Heart left ventricle (tissue), 16 donors: ENCODE measurements at regions not wholly inside any gene's neighbourhood (a gene's known extent, or its start where the extent isn't known, plus 50 kb on each side); places are given as distances from the start of the nearest gene placed in this dataset.

Experiments
- ATAC-seq, 4 donors: fragments of 200-7000 bp; cut with Tn5 transposase; one replicate each; pipeline ENCODE4 v1.9.1; 2020 to 2022; ENCODE audit warnings: moderate library complexity in 4 of 4, mild to moderate bottlenecking in 3 of 4, moderate number of reproducible peaks in 1 of 4
- DNase-seq, 5 donors: peaks; one replicate each; pipeline ENCODE4 v3.0.0-alpha.2; 2020
- H3K27ac ChIP-seq, 12 donors: fragments of 200-600 bp; sonication (generic) in 4 of 12; one replicate each; pipeline versions ENCODE4 v1.5.0 to v1.8.0; 2016 to 2022; ENCODE audit warnings: mild to moderate bottlenecking in 2 of 12
- H3K27me3 ChIP-seq, 9 donors: fragments of 200-600 bp; sonication (generic) in 2 of 9; one replicate each; pipeline versions ENCODE4 v1.5.1 to v1.8.0; 2016 to 2022; ENCODE audit warnings: mild to moderate bottlenecking in 3 of 9
- H3K36me3 ChIP-seq, 9 donors: fragments of 200-600 bp; sonication (generic) in 2 of 9; one replicate each; pipeline versions ENCODE4 v1.5.0 to v1.8.0; 2018 to 2022; ENCODE audit warnings: mild to moderate bottlenecking in 2 of 9
- H3K4me1 ChIP-seq, 12 donors: fragments of 200-600 bp; sonication (generic) in 4 of 12; one replicate each; pipeline versions ENCODE4 v1.5.0 to v1.8.0; 2016 to 2022; ENCODE audit warnings: mild to moderate bottlenecking in 3 of 12
- H3K4me3 ChIP-seq, 12 donors: fragments of 200-600 bp; sonication (generic) in 4 of 12; one replicate each; pipeline versions ENCODE4 v1.5.0 to v1.8.0; 2017 to 2022; ENCODE audit warnings: mild to moderate bottlenecking in 9 of 12, moderate library complexity in 4 of 12
- H3K9me3 ChIP-seq, 12 donors: fragments of 200-600 bp; sonication (generic) in 4 of 12; one replicate each; pipeline versions ENCODE4 v1.5.0 to v1.8.0; 2016 to 2022; ENCODE audit warnings: mild to moderate bottlenecking in 1 of 12
- CTCF ChIP-seq, 12 donors: fragments of 200-600 bp; sonication (generic) in 4 of 12; IDR thresholded peaks; one replicate each; pipeline versions ENCODE4 v1.5.0 to v1.8.0; 2018 to 2022; ENCODE audit warnings: antibody characterized with exemption in 12 of 12, mild to moderate bottlenecking in 5 of 12
- POLR2A ChIP-seq, 2 donors: fragments of 450-650 bp; IDR thresholded peaks; one replicate each; pipeline ENCODE4 v1.6.1; 2017; ENCODE audit warnings: antibody characterized with exemption in 2 of 2, mild to moderate bottlenecking in 2 of 2, moderate library complexity in 2 of 2
- WGBS, 4 donors: extraction: QIAGEN DNeasy Blood & Tissue Kit in 2 of 4; methylation state at CpG; one replicate each; pipeline versions ENCODE4 v1.1.5 to v1.1.7; 2013 to 2018; 5-methylcytosine and 5-hydroxymethylcytosine counted together
- intact Hi-C, 10 donors: fragments of 100-400 bp; cut with DNase I; formaldehyde crosslinking; loops; one replicate each; pipeline versions ENCODE4 v1.11.1 to v1.14.2; 2022
- donor health status: ischemic (EF 13 %, LVEDD 7.1; RV severe dilation, severe dysfunction).
- donor health status: healthy with polysubstance abuse.
- donor health status: DM: no; HTN: yes; CAD: no.
- donor health status: DM: no; HTN: no; CAD: no.
- donor health status: ischemic (EF 25% LVEDD 6.9; RV normal size, moderate dysfunction).
- donor health status: ischemic (EF 25% LVEDD 5.7; RV mildly dilated, moderate dysfunction).
- donor health status: healthy.
- donor health status: DM: yes; HTN: yes; CAD: no.
- donor health status: ischemic (EF 35%, LVEDD 5.7; RV mildly dilated, moderate dysfunction).
- donor health status: nonischemic (EF 11% LVEDD 7.7; RV severe dilation, severe dysfunction).
- donor health status: DM: yes; HTN: yes; CAD: no.
- donor health status: PGD.
- donor health status: ischemic (EF 29% LVEDD 5.4; RV normal size, mild dysfunction).
- donor health status: nonischemic (EF 23%, LVEDD 6.1; RV moderate dilation, normal function).

DNA sequence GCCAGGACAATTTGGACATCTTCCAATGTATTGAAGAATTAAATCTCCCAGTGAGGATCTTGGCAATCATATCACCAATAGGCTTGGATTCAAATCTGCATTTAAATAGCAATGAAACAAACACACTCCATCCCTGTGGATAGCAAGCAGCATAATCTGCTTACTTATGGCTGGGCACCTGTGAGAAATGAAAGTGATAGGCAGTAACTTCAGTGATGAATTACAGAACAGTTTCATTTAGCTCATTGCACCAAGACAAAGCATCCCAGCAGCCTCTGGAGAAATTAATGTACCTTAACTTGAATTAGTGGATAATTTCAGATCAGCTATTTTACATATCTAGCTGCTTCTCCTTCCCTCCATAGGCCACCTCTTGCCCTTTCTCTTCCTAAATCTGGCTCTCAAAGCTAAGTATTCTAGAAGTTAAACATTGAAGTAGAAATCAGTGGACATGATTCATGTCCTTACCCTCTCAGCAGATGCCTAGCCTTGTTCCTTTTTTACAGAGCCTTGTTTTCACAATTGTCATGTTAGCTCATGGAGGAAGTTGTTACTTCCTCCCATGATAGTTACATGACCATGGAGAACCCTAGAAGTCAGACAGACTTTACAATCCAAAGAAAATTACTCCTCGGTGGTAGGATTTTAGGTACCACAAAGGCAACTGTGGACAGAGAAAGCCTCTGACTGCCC lies 88.5 kb upstream of the TACR1 start:
- 56 to 74% (median 58%) methylated on average over 1 of the region's 1 CpG for WGBS, 4 donors
- no peak for TF ChIP-seq POLR2A (IDR thresholded peaks at IDR 0.05)
- no peak for TF ChIP-seq CTCF (IDR thresholded peaks at IDR 0.05)
- intact Hi-C loops = loop anchor here in 1 of 10 donors (2.0 kb wide), 1 partner anchor 37 kb away; no protein-coding TSS in a partner anchor
- DNase-seq = no peak
- peaks cover 0 to 5% (median 0%) of the 10 kb centered on the region in 9 donors for H3K27me3 ChIP-seq
- H3K4me3 ChIP-seq = no peak overlapping the region
- peaks cover 0 to 12% (median 0%) of the 10 kb centered on the region in 12 donors for H3K4me1 ChIP-seq
- H3K27ac ChIP-seq = no peak overlapping the region
- H3K36me3 ChIP-seq = no peaks in the 10 kb centered on the region
- H3K9me3 ChIP-seq = no peaks in the 10 kb centered on the region
- no peak for ATAC-seq

DNA sequence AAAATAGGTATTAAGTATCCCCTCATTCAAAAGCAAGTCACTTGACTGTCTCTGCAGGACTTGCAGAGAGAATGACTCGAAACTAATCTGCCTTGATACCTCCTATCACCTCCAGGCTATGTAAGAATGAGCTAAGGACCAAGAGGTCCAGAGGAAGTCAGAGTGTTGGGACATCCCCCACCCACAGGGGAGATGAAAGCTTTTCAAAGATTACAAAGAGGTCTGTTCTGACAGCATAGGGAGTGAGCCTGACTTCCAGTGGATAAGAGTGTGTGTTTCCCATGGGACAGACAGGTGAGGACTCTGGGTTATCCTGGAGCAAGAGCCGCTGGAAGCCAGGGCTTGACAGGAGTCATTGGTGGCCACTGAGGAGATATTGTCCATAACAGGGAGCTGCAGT lies 85.0 kb upstream of the TACR1 start:
- ATAC-seq = no peak
- Histone ChIP-seq H3K27ac (no peak overlapping the region), H3K36me3 (no peaks in the 10 kb centered on the region), H3K9me3 (no peaks in the 10 kb centered on the region), H3K27me3 (peaks cover 0 to 5% (median 0%) of the 10 kb centered on the region in 9 donors), H3K4me3 (no peak overlapping the region), H3K4me1 (peaks cover 0 to 12% (median 0%) of the 10 kb centered on the region in 12 donors)
- 27 to 42% (median 32%) methylated on average over 2 of the region's 2 CpGs for WGBS, 4 donors
- no peak for DNase-seq
- TF ChIP-seq CTCF (IDR thresholded peaks at IDR 0.05) = no peak
- intact Hi-C loops = no loop called here

DNA sequence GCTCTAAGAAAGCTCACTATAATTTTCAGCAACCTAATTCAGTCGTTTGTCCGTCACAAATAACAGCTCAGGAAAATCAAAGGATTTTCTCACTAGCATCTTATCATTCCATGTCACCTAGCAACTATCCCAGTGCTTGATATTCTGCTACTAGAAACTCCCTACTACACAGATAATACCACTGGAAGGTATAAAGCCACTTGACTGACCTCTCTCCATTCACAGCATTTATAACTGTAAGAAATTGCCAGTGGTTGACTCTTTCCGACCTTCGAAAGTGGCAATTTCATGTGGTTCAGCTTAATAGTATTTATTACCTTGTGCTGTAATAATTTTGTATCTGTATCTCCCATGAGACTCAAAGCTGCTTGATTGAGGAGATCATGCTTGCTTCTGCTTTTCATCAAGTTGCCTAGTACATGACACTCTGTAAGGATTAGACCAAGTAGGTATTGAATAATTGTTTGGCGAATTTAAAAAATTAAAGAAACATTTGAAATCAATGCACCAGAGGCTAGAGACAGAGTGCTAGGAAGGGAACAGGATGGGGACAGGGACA lies 79.6 kb upstream of the TACR1 start:
- intact Hi-C loops = no loop called here
- Histone ChIP-seq H3K9me3 (no peaks in the 10 kb centered on the region), H3K27me3 (no peaks in the 10 kb centered on the region), H3K4me1 (no peaks in the 10 kb centered on the region), H3K4me3 (no peak overlapping the region), H3K27ac (no peak overlapping the region), H3K36me3 (no peaks in the 10 kb centered on the region)
- no peak for DNase-seq
- TF ChIP-seq CTCF (IDR thresholded peaks at IDR 0.05) = no peak
- TF ChIP-seq POLR2A (IDR thresholded peaks at IDR 0.05) = no peak
- no peak for ATAC-seq
- WGBS, 4 donors = 62 to 69% (median 65%) methylated on average over 5 of the region's 5 CpGs

GRCh38 chr2:75278314-75278713 lies 79.0 kb upstream of the TACR1 start:
- no peak for DNase-seq
- no peak overlapping the region for H3K27ac ChIP-seq
- no peaks in the 10 kb centered on the region for H3K4me1 ChIP-seq
- H3K4me3 ChIP-seq = no peak overlapping the region
- peaks cover 0 to 5% (median 0%) of the 10 kb centered on the region in 12 donors for H3K9me3 ChIP-seq
- no peaks in the 10 kb centered on the region for H3K36me3 ChIP-seq
- TF ChIP-seq CTCF (IDR thresholded peaks at IDR 0.05) = no peak
- no peak for TF ChIP-seq POLR2A (IDR thresholded peaks at IDR 0.05)
- no peaks in the 10 kb centered on the region for H3K27me3 ChIP-seq
- intact Hi-C loops = no loop called here
- WGBS, 4 donors = 75 to 82% (median 80%) methylated on average over 3 of the region's 3 CpGs
- ATAC-seq = no peak
